SK-N-SH (cell line): ENCODE measurements at regions not wholly inside any gene's neighbourhood (a gene's known extent, or its start where the extent isn't known, plus 50 kb on each side); places are given as distances from the start of the nearest gene placed in this dataset.

Source experiments
- CTCF ChIP-seq: fragments of 200-600 bp; sonication (generic); IDR thresholded peaks from 2 replicates; pipeline ENCODE4 v1.6.1; 2017; ENCODE audit warnings: antibody characterized with exemption, mild to moderate bottlenecking, moderate library complexity
- GATA2 ChIP-seq: sonication (generic); formaldehyde crosslinking; IDR thresholded peaks from 2 replicates; pipeline ENCODE4 v1.5.0; 2020; ENCODE audit warnings: mild to moderate bottlenecking, missing genetic modification reagents
- MEF2A ChIP-seq: IDR thresholded peaks from 2 replicates; pipeline ENCODE4 v1.4.0; 2012; ENCODE audit warnings: low read depth, borderline replicate concordance
- POLR2AphosphoS5 ChIP-seq: IDR thresholded peaks from 2 replicates; pipeline ENCODE4 v1.6.1; 2012; ENCODE audit warnings: low read depth, low read length
- RAD21 ChIP-seq: IDR thresholded peaks from 2 replicates; pipeline ENCODE4 v1.6.1; 2012; ENCODE audit warnings: mild to moderate bottlenecking, low read length
- SIN3A ChIP-seq: IDR thresholded peaks from 2 replicates; pipeline ENCODE4 v1.6.1; 2012; ENCODE audit warnings: low read depth, mild to moderate bottlenecking, low read length, moderate library complexity, borderline replicate concordance
- ZBTB33 ChIP-seq: IDR thresholded peaks from 2 replicates; pipeline ENCODE4 v1.4.0; 2012; ENCODE audit warnings: low read depth, borderline replicate concordance

- TF ChIP-seq SIN3A (no peak), CTCF (no peak), ZBTB33 (no peak), POLR2AphosphoS5 (no peak), GATA2 (CRISPR knock-in tag) (no peak), RAD21 (no peak), MEF2A (no peak)
Measured at GRCh38 chr1:231092380-231092779, 52.3 kb upstream of the FAM89A start.
